HG02970 (cell line): ENCODE measurements at regions not wholly inside any gene's neighbourhood (a gene's known extent, or its start where the extent isn't known, plus 50 kb on each side); places are given as distances from the start of the nearest gene placed in this dataset.

Experiments
- ATAC-seq: cut with Tn5 transposase; IDR thresholded peaks from one replicate; pipeline ENCODE4 v1.9.1; 2021; ENCODE audit warnings: mild to moderate bottlenecking, moderate library complexity, moderate number of reproducible peaks; ENCODE audit not compliant: unreplicated experiment, low FRiP score

GRCh38 chr4:90007494-90008167 is 113.0 kb downstream of the MMRN1 start:
- no peak for ATAC-seq

GRCh38 chr4:90012918-90013317 is 114.3 kb upstream of the CCSER1 start:
- ATAC-seq = no peak

GRCh38 chr4:90024519-90024918 is 102.7 kb upstream of the CCSER1 start:
- no peak for ATAC-seq

GRCh38 chr4:90025248-90025647 is 101.9 kb upstream of the CCSER1 start:
- ATAC-seq = no peak

- ATAC-seq = peak; percentile 89
Observed at GRCh38 chr4:90027565-90027964, 99.6 kb upstream of the CCSER1 start.

- ATAC-seq = no peak
Observed at GRCh38 chr4:90028460-90028859, 98.7 kb upstream of the CCSER1 start.

- no peak for ATAC-seq
Observed at GRCh38 chr4:90030202-90030601, 97.0 kb upstream of the CCSER1 start.

- no peak for ATAC-seq
Observed at GRCh38 chr4:90030953-90031352, 96.2 kb upstream of the CCSER1 start.

GRCh38 chr4:90039122-90039521 is 88.1 kb upstream of the CCSER1 start:
- ATAC-seq = no peak

- no peak for ATAC-seq
Observed at GRCh38 chr4:90051999-90052398, 75.2 kb upstream of the CCSER1 start.

- ATAC-seq = no peak
Observed at GRCh38 chr4:90057091-90057490, 70.1 kb upstream of the CCSER1 start.

GRCh38 chr4:90060039-90060438 is 67.2 kb upstream of the CCSER1 start:
- ATAC-seq = no peak

GRCh38 chr4:90061881-90062280 is 65.3 kb upstream of the CCSER1 start:
- no peak for ATAC-seq

- no peak for ATAC-seq
Observed at GRCh38 chr4:90064196-90064595, 63.0 kb upstream of the CCSER1 start.

- no peak for ATAC-seq
Observed at GRCh38 chr4:90069151-90069550, 58.0 kb upstream of the CCSER1 start.

- no peak for ATAC-seq
Observed at GRCh38 chr4:90071289-90072235, 55.6 kb upstream of the CCSER1 start.

- ATAC-seq = no peak
Observed at GRCh38 chr4:90074322-90074886, 52.8 kb upstream of the CCSER1 start.
